Right atrium auricular region (tissue), 2 donors: ENCODE measurements at regions not wholly inside any gene's neighbourhood (a gene's known extent, or its start where the extent isn't known, plus 50 kb on each side); places are given as distances from the start of the nearest gene placed in this dataset.

Source experiments
- DNase-seq: peaks from one replicate; pipeline ENCODE4 v3.0.0-alpha.2; 2019; ENCODE audit warnings: low spot score
- H3K27ac ChIP-seq, 2 donors: fragments of 200-600 bp; sonication (generic); 1 replicate in 1 of 2; 2 replicates in 1 of 2; pipeline ENCODE4 v1.5.1; 2016 to 2019
- H3K27me3 ChIP-seq, 2 donors: fragments of 200-600 bp; sonication (generic); one replicate each; pipeline versions ENCODE4 v1.5.1 to v1.6.0; 2017 to 2019
- H3K36me3 ChIP-seq: fragments of 200-600 bp; sonication (generic); one replicate; pipeline ENCODE4 v1.5.1; 2016
- H3K4me1 ChIP-seq, 2 donors: fragments of 200-600 bp; sonication (generic); one replicate each; pipeline versions ENCODE4 v1.5.1 to v1.6.0; 2017 to 2019
- H3K4me3 ChIP-seq, 2 donors: fragments of 200-600 bp; sonication (generic); 1 replicate in 1 of 2; 2 replicates in 1 of 2; pipeline ENCODE4 v1.5.1; 2017 to 2019; ENCODE audit warnings: mild to moderate bottlenecking in 1 of 2, moderate library complexity in 1 of 2
- H3K9me3 ChIP-seq, 2 donors: fragments of 200-600 bp; sonication (generic); one replicate each; pipeline ENCODE4 v1.5.1; 2019
- CTCF ChIP-seq, 2 donors: fragments of 200-600 bp; sonication (generic); IDR thresholded peaks; one replicate each; pipeline ENCODE4 v1.5.1; 2019; ENCODE audit warnings: antibody characterized with exemption in 2 of 2

GRCh38 chr2:180231015-180231414 lies 223.9 kb upstream of the CWC22 start:
- no peaks in the 10 kb centered on the region for H3K9me3 ChIP-seq
- no peaks in the 10 kb centered on the region for H3K4me1 ChIP-seq
- H3K4me3 ChIP-seq, result no peak overlapping the region
- no peak overlapping the region for H3K27ac ChIP-seq
- H3K36me3 ChIP-seq, result no peaks in the 10 kb centered on the region
- DNase-seq, result no peak
- H3K27me3 ChIP-seq, result no peaks in the 10 kb centered on the region
- TF ChIP-seq CTCF (IDR thresholded peaks at IDR 0.05), result no peak

GRCh38 chr2:180227461-180227860 lies 220.4 kb upstream of the CWC22 start:
- DNase-seq, result no peak
- peaks cover 0 to 3% of the 10 kb centered on the region in 2 donors for H3K9me3 ChIP-seq
- no peak overlapping the region for H3K27ac ChIP-seq
- no peaks in the 10 kb centered on the region for H3K36me3 ChIP-seq
- H3K4me3 ChIP-seq, result no peak overlapping the region
- H3K4me1 ChIP-seq, result no peaks in the 10 kb centered on the region
- no peaks in the 10 kb centered on the region for H3K27me3 ChIP-seq
- no peak for TF ChIP-seq CTCF (IDR thresholded peaks at IDR 0.05)

DNA sequence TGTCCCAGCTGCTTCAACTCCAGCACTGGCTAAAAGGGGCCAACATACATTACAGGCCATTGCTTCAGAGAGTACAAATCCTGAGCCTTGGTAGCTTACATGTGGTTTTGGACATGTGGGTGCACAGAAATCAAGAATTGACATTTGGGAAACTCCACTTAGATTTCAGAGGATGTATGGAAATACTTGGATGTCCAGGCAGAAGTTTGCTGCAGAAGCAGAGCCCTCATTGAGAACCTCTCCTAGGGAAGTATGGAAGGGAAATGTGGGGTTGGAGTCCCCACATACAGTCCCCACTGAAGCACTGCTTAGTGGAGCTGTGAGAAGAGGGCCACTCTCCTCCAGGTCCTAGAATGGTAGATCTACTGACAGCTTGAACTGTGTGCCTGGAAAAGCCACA lies 218.0 kb upstream of the CWC22 start:
- no peaks in the 10 kb centered on the region for H3K4me1 ChIP-seq
- no peaks in the 10 kb centered on the region for H3K36me3 ChIP-seq
- no peak for TF ChIP-seq CTCF (IDR thresholded peaks at IDR 0.05)
- no peaks in the 10 kb centered on the region for H3K27me3 ChIP-seq
- peaks cover 0 to 3% of the 10 kb centered on the region in 2 donors for H3K9me3 ChIP-seq
- H3K4me3 ChIP-seq, result no peak overlapping the region
- no peak overlapping the region for H3K27ac ChIP-seq
- no peak for DNase-seq

- Histone ChIP-seq H3K4me1 (no peaks in the 10 kb centered on the region), H3K27me3 (no peaks in the 10 kb centered on the region), H3K4me3 (no peak overlapping the region), H3K36me3 (no peaks in the 10 kb centered on the region), H3K9me3 (peaks cover 0 to 9% of the 10 kb centered on the region in 2 donors), H3K27ac (no peak overlapping the region)
- TF ChIP-seq CTCF (IDR thresholded peaks at IDR 0.05), result no peak
- no peak for DNase-seq
Measured at GRCh38 chr2:180222644-180223043, 215.5 kb upstream of the CWC22 start.

DNA sequence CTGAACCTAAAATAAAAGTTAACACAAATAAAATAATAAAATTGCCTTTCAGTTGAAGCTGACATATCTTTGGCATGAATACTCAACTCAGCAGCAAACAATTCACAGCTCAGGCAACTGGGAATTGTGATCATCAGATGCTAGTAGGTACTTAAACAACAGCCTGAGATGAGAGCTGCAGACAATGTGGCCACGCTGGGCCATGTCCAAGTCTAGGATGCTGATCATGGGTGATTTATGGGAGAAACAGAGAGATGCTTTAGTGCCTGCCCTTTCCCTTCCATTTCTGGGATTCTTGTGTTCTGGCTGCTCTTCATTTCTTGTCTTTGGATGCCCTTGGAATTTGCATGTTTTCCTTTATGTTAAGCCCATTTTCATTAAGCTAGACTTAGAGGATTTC lies 212.4 kb upstream of the CWC22 start:
- no peak for DNase-seq
- H3K27me3 ChIP-seq, result no peaks in the 10 kb centered on the region

More for the DNA sequence above, 212.4 kb upstream of the CWC22 start:
- Histone ChIP-seq H3K4me3 (no peak overlapping the region), H3K27ac (no peak overlapping the region), H3K4me1 (no peaks in the 10 kb centered on the region), H3K9me3 (peaks cover 0 to 14% of the 10 kb centered on the region in 2 donors), H3K36me3 (no peaks in the 10 kb centered on the region)
- no peak for TF ChIP-seq CTCF (IDR thresholded peaks at IDR 0.05)
